DOHH2 (cell line): ENCODE measurements at regions not wholly inside any gene's neighbourhood (a gene's known extent, or its start where the extent isn't known, plus 50 kb on each side); places are given as distances from the start of the nearest gene placed in this dataset.

Experiments
- EZH2phosphoT487 ChIP-seq: fragments of 200-600 bp; sonication (generic); IDR thresholded peaks from 2 replicates; pipeline ENCODE4 v1.6.1; 2017; ENCODE audit warnings: borderline replicate concordance, mild to moderate bottlenecking, antibody characterized with exemption, low read length, moderate library complexity, mixed read lengths
- TF ChIP-seq, protein P1 (sequence below): fragments of 200-600 bp; sonication (generic); IDR thresholded peaks from one replicate; pipeline ENCODE4 v1.5.1; 2014; ENCODE audit warnings: antibody characterized with exemption, mild to moderate bottlenecking, low read depth, low read length; ENCODE audit not compliant: poor library complexity, severe bottlenecking

GRCh38 chr5:4700069-4700468 is 440.1 kb upstream of the ADAMTS16 start:
- TF ChIP-seq, protein P1, sequence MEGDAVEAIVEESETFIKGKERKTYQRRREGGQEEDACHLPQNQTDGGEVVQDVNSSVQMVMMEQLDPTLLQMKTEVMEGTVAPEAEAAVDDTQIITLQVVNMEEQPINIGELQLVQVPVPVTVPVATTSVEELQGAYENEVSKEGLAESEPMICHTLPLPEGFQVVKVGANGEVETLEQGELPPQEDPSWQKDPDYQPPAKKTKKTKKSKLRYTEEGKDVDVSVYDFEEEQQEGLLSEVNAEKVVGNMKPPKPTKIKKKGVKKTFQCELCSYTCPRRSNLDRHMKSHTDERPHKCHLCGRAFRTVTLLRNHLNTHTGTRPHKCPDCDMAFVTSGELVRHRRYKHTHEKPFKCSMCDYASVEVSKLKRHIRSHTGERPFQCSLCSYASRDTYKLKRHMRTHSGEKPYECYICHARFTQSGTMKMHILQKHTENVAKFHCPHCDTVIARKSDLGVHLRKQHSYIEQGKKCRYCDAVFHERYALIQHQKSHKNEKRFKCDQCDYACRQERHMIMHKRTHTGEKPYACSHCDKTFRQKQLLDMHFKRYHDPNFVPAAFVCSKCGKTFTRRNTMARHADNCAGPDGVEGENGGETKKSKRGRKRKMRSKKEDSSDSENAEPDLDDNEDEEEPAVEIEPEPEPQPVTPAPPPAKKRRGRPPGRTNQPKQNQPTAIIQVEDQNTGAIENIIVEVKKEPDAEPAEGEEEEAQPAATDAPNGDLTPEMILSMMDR: peak; percentile 58
- no peak for TF ChIP-seq EZH2phosphoT487
